ENCODE measurements at regions not wholly inside any gene's neighbourhood (a gene's known extent, or its start where the extent isn't known, plus 50 kb on each side); places are given as distances from the start of the nearest gene placed in this dataset.

DNA sequence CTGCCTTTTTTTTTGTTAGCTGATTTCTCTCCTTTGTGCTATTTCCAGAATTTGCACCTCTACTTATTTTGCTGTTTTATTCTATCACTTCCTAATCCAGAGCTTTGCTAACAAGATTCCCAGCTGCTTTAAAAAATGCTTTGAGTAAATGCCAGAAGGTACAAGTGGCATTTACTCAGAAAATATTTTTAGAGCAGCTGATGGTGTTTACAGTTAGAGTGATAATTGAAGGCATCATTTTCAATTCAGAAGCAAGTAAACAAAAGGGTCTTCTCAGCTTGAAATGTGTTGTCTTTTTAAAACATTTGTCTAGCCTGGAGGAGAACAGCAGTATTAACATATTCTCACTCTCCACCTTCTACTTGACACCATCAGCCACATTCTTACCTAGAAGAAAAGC, 99.9 kb downstream of the OTOR start:
- TF ChIP-seq, protein P1, sequence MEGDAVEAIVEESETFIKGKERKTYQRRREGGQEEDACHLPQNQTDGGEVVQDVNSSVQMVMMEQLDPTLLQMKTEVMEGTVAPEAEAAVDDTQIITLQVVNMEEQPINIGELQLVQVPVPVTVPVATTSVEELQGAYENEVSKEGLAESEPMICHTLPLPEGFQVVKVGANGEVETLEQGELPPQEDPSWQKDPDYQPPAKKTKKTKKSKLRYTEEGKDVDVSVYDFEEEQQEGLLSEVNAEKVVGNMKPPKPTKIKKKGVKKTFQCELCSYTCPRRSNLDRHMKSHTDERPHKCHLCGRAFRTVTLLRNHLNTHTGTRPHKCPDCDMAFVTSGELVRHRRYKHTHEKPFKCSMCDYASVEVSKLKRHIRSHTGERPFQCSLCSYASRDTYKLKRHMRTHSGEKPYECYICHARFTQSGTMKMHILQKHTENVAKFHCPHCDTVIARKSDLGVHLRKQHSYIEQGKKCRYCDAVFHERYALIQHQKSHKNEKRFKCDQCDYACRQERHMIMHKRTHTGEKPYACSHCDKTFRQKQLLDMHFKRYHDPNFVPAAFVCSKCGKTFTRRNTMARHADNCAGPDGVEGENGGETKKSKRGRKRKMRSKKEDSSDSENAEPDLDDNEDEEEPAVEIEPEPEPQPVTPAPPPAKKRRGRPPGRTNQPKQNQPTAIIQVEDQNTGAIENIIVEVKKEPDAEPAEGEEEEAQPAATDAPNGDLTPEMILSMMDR (optimal IDR thresholded peaks at IDR 0.05 in 1 of 3, IDR thresholded peaks at IDR 0.05 in 1 of 3, conservative IDR thresholded peaks at IDR 0.05 in 1 of 3; ENCODE audit: extremely low read depth in 1 of 3, insufficient read depth in 2 of 3, low read length in 3 of 3) = no peak
- DNase-seq (ENCODE audit: low read depth, low spot score) (no peak), FAIRE-seq (no peak)
- Histone ChIP-seq H3K27me3 (ENCODE audit: control insufficient read depth, extremely low read depth, insufficient read depth, low read length) (no peaks in the 10 kb centered on the region), H3K4me2 (ENCODE audit: control insufficient read depth, extremely low read depth, insufficient read depth, low read depth, low read length) (no peak overlapping the region), H3K4me3 (ENCODE audit: control insufficient read depth in 2 of 3, extremely low read depth in 1 of 3, insufficient read depth in 2 of 3, low read depth in 1 of 3, low read length in 3 of 3) (no peak overlapping the region), H3K79me2 (ENCODE audit: control insufficient read depth, insufficient read depth, low read length) (no peaks in the 10 kb centered on the region), H3K9me1 (ENCODE audit: control insufficient read depth, extremely low read depth, insufficient read depth, low read length) (no peaks in the 10 kb centered on the region), H2AFZ (ENCODE audit: control insufficient read depth, low read length) (no peak overlapping the region), H3K9ac (ENCODE audit: control insufficient read depth, extremely low read depth, insufficient read depth, low read length) (no peak overlapping the region), H3K36me3 (ENCODE audit: control insufficient read depth in 2 of 2, extremely low read depth in 1 of 2, insufficient read depth in 2 of 2, low read length in 2 of 2) (no peaks in the 10 kb centered on the region), H3K9me3 (ENCODE audit: control insufficient read depth, low read depth, low read length) (no peaks in the 10 kb centered on the region), H3K4me1 (ENCODE audit: control insufficient read depth, extremely low read depth, insufficient read depth, low read length) (no peaks in the 10 kb centered on the region), H3K27ac (ENCODE audit: control insufficient read depth, insufficient read depth, low read length) (no peak overlapping the region), H4K20me1 (ENCODE audit: control insufficient read depth, extremely low read depth, insufficient read depth, low read length) (no peaks in the 10 kb centered on the region)
- dilution Hi-C loops (cut with MboI; ENCODE audit: extremely low pct_ligation_motif_present, low sequenced_read_pairs) = no loop called here

DNA sequence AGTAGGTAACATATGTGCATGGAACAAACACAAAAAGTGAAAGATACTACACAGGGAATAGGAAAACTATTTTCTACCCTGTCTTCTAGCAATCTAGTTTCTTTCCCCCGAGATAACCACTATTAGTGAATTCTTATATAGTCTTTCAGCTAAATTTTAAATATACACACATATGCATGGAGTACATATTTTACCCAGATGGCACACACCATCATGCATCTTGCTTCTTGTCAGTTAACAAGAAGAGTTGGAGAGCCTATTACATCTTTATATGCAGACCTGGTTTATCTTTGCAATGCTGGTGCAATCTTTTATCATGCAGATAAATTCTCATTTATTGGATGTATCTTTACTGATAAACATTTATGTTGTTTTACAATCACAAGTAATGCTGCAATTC, 100.4 kb downstream of the OTOR start:
- Histone ChIP-seq H3K9me1 (ENCODE audit: control insufficient read depth, extremely low read depth, insufficient read depth, low read length) (no peaks in the 10 kb centered on the region), H3K79me2 (ENCODE audit: control insufficient read depth, insufficient read depth, low read length) (no peaks in the 10 kb centered on the region), H3K36me3 (ENCODE audit: control insufficient read depth in 2 of 2, extremely low read depth in 1 of 2, insufficient read depth in 2 of 2, low read length in 2 of 2) (no peaks in the 10 kb centered on the region), H3K4me1 (ENCODE audit: control insufficient read depth, extremely low read depth, insufficient read depth, low read length) (no peaks in the 10 kb centered on the region), H3K9ac (ENCODE audit: control insufficient read depth, extremely low read depth, insufficient read depth, low read length) (no peak overlapping the region), H3K4me2 (ENCODE audit: control insufficient read depth, extremely low read depth, insufficient read depth, low read depth, low read length) (no peak overlapping the region), H3K27me3 (ENCODE audit: control insufficient read depth, extremely low read depth, insufficient read depth, low read length) (no peaks in the 10 kb centered on the region), H4K20me1 (ENCODE audit: control insufficient read depth, extremely low read depth, insufficient read depth, low read length) (no peaks in the 10 kb centered on the region), H3K27ac (ENCODE audit: control insufficient read depth, insufficient read depth, low read length) (no peak overlapping the region), H2AFZ (ENCODE audit: control insufficient read depth, low read length) (no peak overlapping the region), H3K4me3 (ENCODE audit: control insufficient read depth in 2 of 3, extremely low read depth in 1 of 3, insufficient read depth in 2 of 3, low read depth in 1 of 3, low read length in 3 of 3) (no peak overlapping the region), H3K9me3 (ENCODE audit: control insufficient read depth, low read depth, low read length) (no peaks in the 10 kb centered on the region)
- TF ChIP-seq EZH2 (IDR thresholded peaks at IDR 0.05; ENCODE audit: low read length) = no peak
- TF ChIP-seq, protein P1 (optimal IDR thresholded peaks at IDR 0.05 in 1 of 3, IDR thresholded peaks at IDR 0.05 in 1 of 3, conservative IDR thresholded peaks at IDR 0.05 in 1 of 3; ENCODE audit: extremely low read depth in 1 of 3, insufficient read depth in 2 of 3, low read length in 3 of 3) = no peak
- dilution Hi-C loops (cut with MboI; ENCODE audit: extremely low pct_ligation_motif_present, low sequenced_read_pairs) = no loop called here
- FAIRE-seq (no peak), DNase-seq (ENCODE audit: low read depth, low spot score) (no peak)

Data from keratinocyte (primary cell).